Glutamatergic neuron (in vitro differentiated cells): ENCODE measurements at regions not wholly inside any gene's neighbourhood (a gene's known extent, or its start where the extent isn't known, plus 50 kb on each side); places are given as distances from the start of the nearest gene placed in this dataset.
A peak's percentile ranks its signal among the peaks of the same experiment; 100 is the strongest.

Experiments
- DNase-seq: peaks from one replicate; pipeline ENCODE4 v3.0.0; 2022
- H3K27ac Mint-ChIP-seq: one replicate; pipeline ENCODE4 v1.8.0; 2020; ENCODE audit warnings: mild to moderate bottlenecking, mixed read lengths, inconsistent platforms; ENCODE audit not compliant: unreplicated experiment
- H3K27me3 Mint-ChIP-seq: one replicate; pipeline ENCODE4 v1.8.0; 2020; ENCODE audit warnings: mild to moderate bottlenecking, moderate library complexity, mixed read lengths, inconsistent platforms; ENCODE audit not compliant: unreplicated experiment
- H3K36me3 Mint-ChIP-seq: one replicate; pipeline ENCODE4 v1.8.0; 2020; ENCODE audit warnings: mild to moderate bottlenecking, mixed read lengths, inconsistent platforms; ENCODE audit not compliant: unreplicated experiment
- H3K4me1 Mint-ChIP-seq: one replicate; pipeline ENCODE4 v1.8.0; 2020; ENCODE audit warnings: mild to moderate bottlenecking, low read depth, mixed read lengths, inconsistent platforms; ENCODE audit not compliant: unreplicated experiment
- H3K4me3 Mint-ChIP-seq: one replicate; pipeline ENCODE4 v1.8.0; 2020; ENCODE audit warnings: mild to moderate bottlenecking, mixed read lengths, inconsistent platforms; ENCODE audit not compliant: unreplicated experiment
- H3K9me3 Mint-ChIP-seq: one replicate; pipeline ENCODE4 v1.8.0; 2020; ENCODE audit warnings: mild to moderate bottlenecking, moderate library complexity, mixed read lengths, inconsistent platforms; ENCODE audit not compliant: unreplicated experiment
- TF ChIP-seq, protein P1 (sequence below): fragments of 200-600 bp; sonication (generic); IDR thresholded peaks from one replicate; pipeline ENCODE4 v1.5.0; 2021; ENCODE audit not compliant: partially characterized antibody, unreplicated experiment

- Mint-ChIP-seq H3K4me1 (no peaks in the 10 kb centered on the region), H3K4me3 (no peak overlapping the region), H3K27me3 (no peaks in the 10 kb centered on the region), H3K9me3 (no peaks in the 10 kb centered on the region), H3K27ac (no peak overlapping the region), H3K36me3 (no peaks in the 10 kb centered on the region)
- TF ChIP-seq, protein P1, sequence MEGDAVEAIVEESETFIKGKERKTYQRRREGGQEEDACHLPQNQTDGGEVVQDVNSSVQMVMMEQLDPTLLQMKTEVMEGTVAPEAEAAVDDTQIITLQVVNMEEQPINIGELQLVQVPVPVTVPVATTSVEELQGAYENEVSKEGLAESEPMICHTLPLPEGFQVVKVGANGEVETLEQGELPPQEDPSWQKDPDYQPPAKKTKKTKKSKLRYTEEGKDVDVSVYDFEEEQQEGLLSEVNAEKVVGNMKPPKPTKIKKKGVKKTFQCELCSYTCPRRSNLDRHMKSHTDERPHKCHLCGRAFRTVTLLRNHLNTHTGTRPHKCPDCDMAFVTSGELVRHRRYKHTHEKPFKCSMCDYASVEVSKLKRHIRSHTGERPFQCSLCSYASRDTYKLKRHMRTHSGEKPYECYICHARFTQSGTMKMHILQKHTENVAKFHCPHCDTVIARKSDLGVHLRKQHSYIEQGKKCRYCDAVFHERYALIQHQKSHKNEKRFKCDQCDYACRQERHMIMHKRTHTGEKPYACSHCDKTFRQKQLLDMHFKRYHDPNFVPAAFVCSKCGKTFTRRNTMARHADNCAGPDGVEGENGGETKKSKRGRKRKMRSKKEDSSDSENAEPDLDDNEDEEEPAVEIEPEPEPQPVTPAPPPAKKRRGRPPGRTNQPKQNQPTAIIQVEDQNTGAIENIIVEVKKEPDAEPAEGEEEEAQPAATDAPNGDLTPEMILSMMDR: no peak
- DNase-seq: no peak
Observed at GRCh38 chr4:111618908-111619307, 526.3 kb upstream of the FAM241A start.

- TF ChIP-seq, protein P1: no peak
- Mint-ChIP-seq H3K27me3 (no peaks in the 10 kb centered on the region), H3K36me3 (peaks cover 6% of the 10 kb centered on the region), H3K9me3 (no peaks in the 10 kb centered on the region), H3K4me1 (no peaks in the 10 kb centered on the region), H3K27ac (no peak overlapping the region), H3K4me3 (no peak overlapping the region)
- no peak for DNase-seq
Observed at GRCh38 chr4:111628437-111628836, 516.8 kb upstream of the FAM241A start.

DNA sequence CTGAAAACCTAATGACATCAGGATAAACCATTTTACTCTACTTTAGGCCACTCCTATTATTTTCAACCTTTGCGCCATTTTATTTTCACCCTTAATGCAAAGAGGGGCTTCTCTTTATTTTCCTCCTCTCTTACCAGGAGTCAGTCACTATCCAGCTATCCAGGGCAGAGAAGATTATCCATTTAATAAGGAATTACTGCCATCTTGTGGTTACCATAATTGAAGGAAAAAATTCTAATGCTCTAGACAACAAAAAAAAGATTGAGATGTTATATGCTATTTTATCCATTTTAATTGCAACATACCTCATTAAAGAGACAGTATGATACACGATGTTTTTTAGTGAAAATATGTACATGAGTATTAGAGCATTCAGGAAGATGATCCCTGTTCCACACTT, 514.5 kb upstream of the FAM241A start:
- H3K36me3 Mint-ChIP-seq: peaks cover 6% of the 10 kb centered on the region
- peaks cover under 1% of the 10 kb centered on the region for H3K4me1 Mint-ChIP-seq
- H3K27ac Mint-ChIP-seq: no peak overlapping the region
- DNase-seq: no peak
- no peak overlapping the region for H3K4me3 Mint-ChIP-seq
- TF ChIP-seq, protein P1: no peak
- no peaks in the 10 kb centered on the region for H3K9me3 Mint-ChIP-seq
- no peaks in the 10 kb centered on the region for H3K27me3 Mint-ChIP-seq

- TF ChIP-seq, protein P1: peak; percentile 78
- no peak overlapping the region for H3K4me3 Mint-ChIP-seq
- no peaks in the 10 kb centered on the region for H3K9me3 Mint-ChIP-seq
- no peak for DNase-seq
- no peak overlapping the region for H3K27ac Mint-ChIP-seq
- no peaks in the 10 kb centered on the region for H3K27me3 Mint-ChIP-seq
- H3K4me1 Mint-ChIP-seq: peaks cover 2% of the 10 kb centered on the region
- peaks cover 6% of the 10 kb centered on the region for H3K36me3 Mint-ChIP-seq
Observed at GRCh38 chr4:111631215-111631999, 513.8 kb upstream of the FAM241A start.

DNA sequence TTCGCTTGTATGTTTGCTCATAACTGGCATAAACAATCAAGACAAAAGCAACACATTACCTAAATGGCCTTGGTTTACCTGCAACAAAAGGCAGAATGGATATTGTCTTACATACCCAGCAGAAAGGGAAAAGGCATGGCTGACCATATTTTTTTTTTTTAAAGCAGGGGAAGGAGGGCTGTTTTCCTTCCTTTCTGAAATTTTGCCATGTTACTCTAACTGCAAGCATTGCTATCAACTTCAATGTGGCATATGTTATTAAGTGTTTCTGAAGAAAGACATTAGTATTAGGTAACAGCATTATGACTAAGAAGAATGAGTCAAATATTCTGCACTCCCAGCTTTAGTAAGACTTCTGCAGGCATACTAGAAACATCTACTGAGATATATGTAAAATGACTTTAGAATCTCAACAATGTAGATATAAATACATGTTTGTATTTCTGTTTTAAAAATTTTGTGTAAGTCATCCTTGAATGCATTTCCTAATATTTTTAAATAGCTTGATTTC, 512.6 kb upstream of the FAM241A start:
- Mint-ChIP-seq H3K36me3 (no peaks in the 10 kb centered on the region), H3K9me3 (no peaks in the 10 kb centered on the region), H3K27ac (no peak overlapping the region), H3K4me1 (peaks cover 7% of the 10 kb centered on the region), H3K4me3 (no peak overlapping the region), H3K27me3 (no peaks in the 10 kb centered on the region)
- DNase-seq: no peak
- TF ChIP-seq, protein P1: no peak
